DOHH2 (cell line): ENCODE measurements at regions not wholly inside any gene's neighbourhood (a gene's known extent, or its start where the extent isn't known, plus 50 kb on each side); places are given as distances from the start of the nearest gene placed in this dataset.

Experiments
- H3F3A ChIP-seq: fragments of 200-600 bp; sonication (generic), shearing (Covaris generic); 2 replicates; pipeline ENCODE4 v1.6.0; 2016; ENCODE audit warnings: antibody characterized with exemption, mild to moderate bottlenecking; ENCODE audit not compliant: control insufficient read depth, insufficient read depth
- H3K27ac ChIP-seq: fragments of 200-600 bp; sonication (generic); 2 replicates; pipeline ENCODE4 v1.5.1; 2014; ENCODE audit warnings: low read depth, mild to moderate bottlenecking, low read length, moderate library complexity
- H3K27me3 ChIP-seq: fragments of 200-600 bp; sonication (generic); 2 replicates; pipeline ENCODE4 v1.6.1; 2014; ENCODE audit warnings: mild to moderate bottlenecking, low read length, mixed read lengths; ENCODE audit not compliant: control insufficient read depth
- H3K36me3 ChIP-seq: fragments of 200-600 bp; sonication (generic); 2 replicates; pipeline ENCODE4 v1.6.1; 2014; ENCODE audit warnings: mild to moderate bottlenecking, low read length, moderate library complexity, mixed read lengths; ENCODE audit not compliant: control insufficient read depth
- H3K4me1 ChIP-seq: fragments of 200-600 bp; sonication (generic); 2 replicates; pipeline ENCODE4 v1.6.1; 2014; ENCODE audit warnings: mild to moderate bottlenecking, low read length, mixed read lengths; ENCODE audit not compliant: control insufficient read depth
- H3K4me2 ChIP-seq: fragments of 200-600 bp; sonication (generic); 2 replicates; pipeline ENCODE4 v1.6.0; 2014; ENCODE audit warnings: mild to moderate bottlenecking, low read length, moderate library complexity
- H3K4me3 ChIP-seq: fragments of 200-600 bp; sonication (generic); 2 replicates; pipeline ENCODE4 v1.5.1; 2014; ENCODE audit warnings: mild to moderate bottlenecking, low read length, mixed read lengths
- H3K79me2 ChIP-seq: fragments of 200-600 bp; sonication (generic); 2 replicates; pipeline ENCODE4 v1.6.1; 2014; ENCODE audit warnings: mild to moderate bottlenecking, low read length, mixed read lengths; ENCODE audit not compliant: control insufficient read depth
- H3K9me2 ChIP-seq: fragments of 200-600 bp; sonication (generic); replicated peaks from 2 replicates; pipeline ENCODE4 v1.6.1; 2014; ENCODE audit warnings: mild to moderate bottlenecking, low read length, mixed read lengths; ENCODE audit not compliant: control insufficient read depth
- H3K9me3 ChIP-seq: fragments of 200-600 bp; sonication (generic); 2 replicates; pipeline ENCODE4 v1.6.1; 2014; ENCODE audit warnings: antibody characterized with exemption, low read length, mixed read lengths; ENCODE audit not compliant: control insufficient read depth, insufficient read depth
- H4K20me1 ChIP-seq: fragments of 200-600 bp; sonication (generic); 2 replicates; pipeline ENCODE4 v1.6.0; 2014; ENCODE audit warnings: low read depth, mild to moderate bottlenecking, antibody characterized with exemption, low read length, moderate library complexity; ENCODE audit not compliant: control insufficient read depth, insufficient read depth
- CTCF ChIP-seq: fragments of 200-600 bp; sonication (generic); IDR thresholded peaks from one replicate; pipeline ENCODE4 v1.5.1; 2014; ENCODE audit warnings: antibody characterized with exemption, mild to moderate bottlenecking, low read depth, low read length; ENCODE audit not compliant: poor library complexity, severe bottlenecking
- EZH2phosphoT487 ChIP-seq: fragments of 200-600 bp; sonication (generic); IDR thresholded peaks from 2 replicates; pipeline ENCODE4 v1.6.1; 2017; ENCODE audit warnings: borderline replicate concordance, mild to moderate bottlenecking, antibody characterized with exemption, low read length, moderate library complexity, mixed read lengths

DNA sequence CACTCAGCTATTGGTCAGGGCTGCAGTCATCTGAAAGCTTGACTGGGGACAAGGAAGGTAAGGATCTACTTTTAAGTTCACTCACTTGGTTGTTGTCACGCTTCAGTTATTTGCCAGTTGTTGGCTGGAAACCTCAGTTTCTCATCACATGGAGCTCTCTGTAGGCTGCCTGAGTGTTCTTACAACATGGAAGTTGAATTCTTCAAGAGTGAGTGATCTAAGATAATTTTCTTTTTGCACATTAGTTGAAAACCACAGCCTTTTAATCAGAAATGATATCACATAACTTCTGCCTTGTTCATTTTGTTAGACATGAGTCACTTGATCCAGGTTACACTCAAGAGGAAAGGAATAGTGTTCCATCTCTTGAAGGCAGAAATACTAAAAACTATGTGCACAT, 552.7 kb downstream of the RAPGEF2 start:
- no peaks in the 10 kb centered on the region for H3K9me2 ChIP-seq
- no peak for TF ChIP-seq CTCF
- TF ChIP-seq EZH2phosphoT487, result no peak
- no peaks in the 10 kb centered on the region for H3K4me1 ChIP-seq
- no peaks in the 10 kb centered on the region for H3K79me2 ChIP-seq
- H4K20me1 ChIP-seq, result no peaks in the 10 kb centered on the region
- H3K27ac ChIP-seq, result no peak overlapping the region
- no peak overlapping the region for H3K4me3 ChIP-seq
- H3K4me2 ChIP-seq, result no peak overlapping the region
- H3K9me3 ChIP-seq, result no peaks in the 10 kb centered on the region
- H3K36me3 ChIP-seq, result no peaks in the 10 kb centered on the region
- H3K27me3 ChIP-seq, result no peaks in the 10 kb centered on the region
- H3F3A ChIP-seq, result no peaks in the 10 kb centered on the region

GRCh38 chr4:159669094-159669493, 566.2 kb downstream of the RAPGEF2 start:
- H3K27ac ChIP-seq, result no peak overlapping the region
- H3K79me2 ChIP-seq, result no peaks in the 10 kb centered on the region

GRCh38 chr4:159673221-159673620, 570.3 kb downstream of the RAPGEF2 start:
- Histone ChIP-seq H3K9me3 (no peaks in the 10 kb centered on the region), H3K4me2 (no peak overlapping the region), H3K9me2 (no peaks in the 10 kb centered on the region), H3K79me2 (no peaks in the 10 kb centered on the region), H3K4me3 (no peak overlapping the region), H3K4me1 (no peaks in the 10 kb centered on the region), H4K20me1 (no peaks in the 10 kb centered on the region), H3K27me3 (no peaks in the 10 kb centered on the region), H3K36me3 (no peaks in the 10 kb centered on the region), H3K27ac (no peak overlapping the region), H3F3A (no peaks in the 10 kb centered on the region)
- TF ChIP-seq EZH2phosphoT487 (no peak), CTCF (no peak)

More at GRCh38 chr4:159669094-159669493, 566.2 kb downstream of the RAPGEF2 start:
- H3K9me2 ChIP-seq, result no peaks in the 10 kb centered on the region
- no peak overlapping the region for H3K4me3 ChIP-seq
- no peak overlapping the region for H3K4me2 ChIP-seq
- no peaks in the 10 kb centered on the region for H3K9me3 ChIP-seq
- no peaks in the 10 kb centered on the region for H4K20me1 ChIP-seq
- no peaks in the 10 kb centered on the region for H3K27me3 ChIP-seq
- TF ChIP-seq EZH2phosphoT487 (no peak), CTCF (no peak)
- H3K36me3 ChIP-seq, result no peaks in the 10 kb centered on the region
- no peaks in the 10 kb centered on the region for H3F3A ChIP-seq
- H3K4me1 ChIP-seq, result no peaks in the 10 kb centered on the region

DNA sequence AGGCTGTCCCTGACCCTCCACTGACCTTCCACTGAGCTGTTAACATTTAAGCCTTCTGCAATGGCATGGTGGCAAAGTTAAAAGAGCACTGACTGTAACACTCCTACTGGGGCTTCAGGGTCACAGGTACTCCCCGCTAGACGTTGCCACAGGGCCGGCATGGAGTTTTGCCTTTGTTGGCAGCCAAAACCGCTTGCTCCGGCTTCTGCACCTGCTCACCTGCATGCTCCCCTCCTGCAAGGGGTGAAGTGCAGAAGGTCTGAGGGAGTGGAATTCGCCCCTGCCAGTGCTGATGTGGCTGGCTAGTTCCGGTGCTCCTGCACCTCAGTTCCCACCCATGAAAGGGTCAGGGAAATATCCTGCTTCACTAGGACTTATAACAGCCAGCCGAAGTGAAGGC, 571.4 kb downstream of the RAPGEF2 start:
- Histone ChIP-seq H3K36me3 (no peaks in the 10 kb centered on the region), H3K27ac (no peak overlapping the region), H3K79me2 (no peaks in the 10 kb centered on the region), H3K27me3 (no peaks in the 10 kb centered on the region), H4K20me1 (no peaks in the 10 kb centered on the region), H3K9me2 (no peaks in the 10 kb centered on the region), H3K4me3 (no peak overlapping the region), H3K9me3 (no peaks in the 10 kb centered on the region), H3F3A (no peaks in the 10 kb centered on the region), H3K4me1 (no peaks in the 10 kb centered on the region), H3K4me2 (no peak overlapping the region)
- TF ChIP-seq CTCF (no peak), EZH2phosphoT487 (no peak)
